Esophagus (tissue), 2 donors: ENCODE measurements at regions not wholly inside any gene's neighbourhood (a gene's known extent, or its start where the extent isn't known, plus 50 kb on each side); places are given as distances from the start of the nearest gene placed in this dataset.
"Not testable (repeated sequence)": the region's sequence is repeated elsewhere in the genome, so short reads cannot be mapped to it uniquely, and the experiment has no call there.

Experiments used
- H3K27ac ChIP-seq, 2 donors: one replicate each; pipeline ENCODE4 v1.5.1; 2013; ENCODE audit warnings: low read depth in 2 of 2, mild to moderate bottlenecking in 2 of 2, inconsistent platforms in 1 of 2, low read length in 1 of 2, moderate library complexity in 1 of 2
- H3K27me3 ChIP-seq, 2 donors: one replicate each; pipeline ENCODE4 v1.6.1; 2013; ENCODE audit warnings: low read length in 2 of 2, control low read depth in 1 of 2, mild to moderate bottlenecking in 1 of 2; ENCODE audit not compliant: insufficient read depth in 2 of 2, control insufficient read depth in 1 of 2
- H3K36me3 ChIP-seq, 2 donors: one replicate each; pipeline ENCODE4 v1.6.1; 2013; ENCODE audit warnings: low read length in 1 of 2; ENCODE audit not compliant: control insufficient read depth in 2 of 2, insufficient read depth in 2 of 2
- H3K4me1 ChIP-seq, 2 donors: one replicate each; pipeline ENCODE4 v1.6.1; 2013; ENCODE audit warnings: low read length in 1 of 2; ENCODE audit not compliant: control insufficient read depth in 2 of 2, insufficient read depth in 2 of 2
- H3K4me3 ChIP-seq, 2 donors: one replicate each; pipeline ENCODE4 v1.5.1; 2013; ENCODE audit warnings: low read length in 2 of 2, mild to moderate bottlenecking in 2 of 2, low read depth in 1 of 2, moderate library complexity in 1 of 2
- H3K9me3 ChIP-seq, 2 donors: one replicate each; pipeline ENCODE4 v1.6.1; 2013; ENCODE audit warnings: mild to moderate bottlenecking in 2 of 2, low read depth in 1 of 2, low read length in 1 of 2, moderate library complexity in 1 of 2; ENCODE audit not compliant: control insufficient read depth in 2 of 2, insufficient read depth in 1 of 2
- WGBS, 2 donors: extraction: QIAGEN DNeasy Blood & Tissue Kit; methylation state at CpG; one replicate each; pipeline ENCODE4 v1.1.7; 2013; 5-methylcytosine and 5-hydroxymethylcytosine counted together
- donor health status: healthy with polysubstance abuse.
- donor health status: Bipolar disorder and iron deficiency.

GRCh38 chr3:150275941-150276340 lies 132.2 kb upstream of the TSC22D2 start:
- H3K27me3 ChIP-seq, result no peaks in the 10 kb centered on the region
- no peaks in the 10 kb centered on the region for H3K4me1 ChIP-seq
- no peaks in the 10 kb centered on the region for H3K36me3 ChIP-seq
- H3K4me3 ChIP-seq, result no peak overlapping the region
- H3K9me3 ChIP-seq, result peaks cover 0 to 7% of the 10 kb centered on the region in 2 donors
- H3K27ac ChIP-seq, result no peak overlapping the region
- WGBS, 2 donors, result 58 to 65% methylated on average over 3 of the region's 3 CpGs

DNA sequence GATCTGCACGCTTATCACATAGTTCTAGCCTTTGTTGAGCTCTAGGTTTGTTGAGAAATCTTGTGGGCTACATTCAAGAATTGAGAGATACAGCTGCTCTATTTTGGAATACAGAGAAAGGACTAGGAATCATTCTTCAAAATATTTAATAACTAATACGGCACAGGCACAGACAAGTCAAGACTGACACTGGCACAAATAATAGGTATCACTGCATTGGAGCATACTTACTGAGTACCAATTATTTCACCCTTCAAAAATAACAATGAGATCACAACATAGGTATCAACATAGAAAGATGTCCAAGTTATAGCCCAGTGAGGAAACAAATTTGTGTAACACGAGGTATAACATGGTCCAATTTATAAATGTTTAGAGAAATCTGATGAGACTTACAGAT lies 133.7 kb upstream of the TSC22D2 start:
- Histone ChIP-seq H3K4me3 (no peak overlapping the region), H3K4me1 (no peaks in the 10 kb centered on the region), H3K27me3 (no peaks in the 10 kb centered on the region), H3K36me3 (no peaks in the 10 kb centered on the region), H3K9me3 (no peaks in the 10 kb centered on the region), H3K27ac (no peak overlapping the region)
- 49 to 68% methylated on average over 3 of the region's 3 CpGs for WGBS, 2 donors

GRCh38 chr3:150273396-150273795 lies 134.7 kb upstream of the TSC22D2 start:
- no peaks in the 10 kb centered on the region for H3K9me3 ChIP-seq
- H3K27me3 ChIP-seq, result no peaks in the 10 kb centered on the region
- H3K27ac ChIP-seq, result no peak overlapping the region
- no peaks in the 10 kb centered on the region for H3K36me3 ChIP-seq
- H3K4me3 ChIP-seq, result no peak overlapping the region
- H3K4me1 ChIP-seq, result no peaks in the 10 kb centered on the region
- WGBS, 2 donors, result 65 to 68% methylated on average over 2 of the region's 2 CpGs

- H3K36me3 ChIP-seq, result no peaks in the 10 kb centered on the region
- H3K9me3 ChIP-seq, result no peaks in the 10 kb centered on the region
- no peak overlapping the region for H3K4me3 ChIP-seq
- no peaks in the 10 kb centered on the region for H3K4me1 ChIP-seq
- no peak overlapping the region for H3K27ac ChIP-seq
- H3K27me3 ChIP-seq, result no peaks in the 10 kb centered on the region
Measured at GRCh38 chr3:150271591-150271960, 136.5 kb upstream of the TSC22D2 start.

- Histone ChIP-seq H3K27me3 (no peaks in the 10 kb centered on the region), H3K27ac (no peak overlapping the region), H3K9me3 (no peaks in the 10 kb centered on the region), H3K4me3 (no peak overlapping the region), H3K4me1 (no peaks in the 10 kb centered on the region), H3K36me3 (no peaks in the 10 kb centered on the region)
- 79 to 89% methylated on average over 4 of the region's 4 CpGs for WGBS, 2 donors
Measured at GRCh38 chr3:150270883-150271590, 137.1 kb upstream of the TSC22D2 start.

DNA sequence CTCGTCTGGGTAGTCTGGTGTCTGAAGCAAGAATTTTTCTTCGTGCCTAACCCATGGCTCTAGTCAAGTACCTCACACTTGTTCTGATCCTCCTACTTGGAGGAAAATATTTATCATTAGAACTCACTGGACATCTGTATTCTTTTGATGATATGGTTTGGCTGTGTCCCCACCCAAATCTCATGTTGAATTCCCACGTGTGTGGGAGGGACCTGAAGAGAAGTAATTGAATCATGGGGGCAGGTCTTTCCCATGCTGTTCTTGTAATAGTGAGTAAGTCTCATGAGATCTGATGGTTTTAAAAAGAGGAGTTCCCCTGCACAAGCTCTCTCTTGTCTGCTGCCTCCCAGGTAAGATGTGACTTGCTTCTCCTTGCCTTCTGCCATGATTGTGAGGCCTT lies 137.7 kb upstream of the TSC22D2 start:
- not testable (repeated sequence) for H3K27ac ChIP-seq, H3K4me3 ChIP-seq, H3K27me3 ChIP-seq, H3K9me3 ChIP-seq, H3K36me3 ChIP-seq, H3K4me1 ChIP-seq
- 75 to 79% methylated on average over 3 of the region's 3 CpGs for WGBS, 2 donors

GRCh38 chr3:150269526-150269925 lies 138.6 kb upstream of the TSC22D2 start:
- WGBS, 2 donors, result 81 to 85% methylated on average over 3 of the region's 3 CpGs

GRCh38 chr3:150268426-150269391 lies 139.4 kb upstream of the TSC22D2 start:
- Histone ChIP-seq H3K9me3 (no peaks in the 10 kb centered on the region), H3K27ac (no peak overlapping the region), H3K4me3 (no peak overlapping the region), H3K4me1 (no peaks in the 10 kb centered on the region), H3K27me3 (no peaks in the 10 kb centered on the region), H3K36me3 (no peaks in the 10 kb centered on the region)
- WGBS, 2 donors, result 69 to 82% methylated on average over 6 of the region's 6 CpGs

More at GRCh38 chr3:150269526-150269925, 138.6 kb upstream of the TSC22D2 start:
- no peaks in the 10 kb centered on the region for H3K36me3 ChIP-seq
- H3K27me3 ChIP-seq, result no peaks in the 10 kb centered on the region
- H3K9me3 ChIP-seq, result no peaks in the 10 kb centered on the region
- H3K27ac ChIP-seq, result no peak overlapping the region
- H3K4me1 ChIP-seq, result no peaks in the 10 kb centered on the region
- no peak overlapping the region for H3K4me3 ChIP-seq

DNA sequence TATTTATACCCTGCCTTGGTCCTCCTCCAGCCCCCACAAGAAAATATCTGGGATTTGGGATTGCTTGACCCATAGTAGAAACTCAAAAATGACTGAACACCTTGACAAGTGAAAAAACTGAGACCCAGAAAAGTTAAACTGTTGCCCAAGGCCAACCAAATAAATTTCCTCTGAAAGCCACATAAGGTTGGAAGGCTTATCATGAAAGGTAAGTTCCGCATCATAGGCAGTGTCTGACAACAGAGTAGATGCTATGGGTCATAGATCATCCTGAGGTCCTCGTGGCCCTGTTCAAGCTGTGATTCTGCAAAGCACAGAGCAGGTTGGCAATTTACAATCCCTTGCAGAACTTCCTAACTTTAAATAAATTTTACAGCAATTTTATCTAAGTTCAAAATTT lies 140.8 kb upstream of the TSC22D2 start:
- H3K4me1 ChIP-seq, result no peaks in the 10 kb centered on the region
- no peaks in the 10 kb centered on the region for H3K9me3 ChIP-seq
- H3K36me3 ChIP-seq, result no peaks in the 10 kb centered on the region
- WGBS, 2 donors, result 84 to 89% methylated on average over 2 of the region's 2 CpGs
- H3K27me3 ChIP-seq, result no peaks in the 10 kb centered on the region
- H3K4me3 ChIP-seq, result no peak overlapping the region
- no peak overlapping the region for H3K27ac ChIP-seq
